BLaER1 treated with 17β-estradiol and CSF1 and Interleukin-3, amounts not matched to agents 10 nM and 100 nM (cell line): ENCODE measurements at regions not wholly inside any gene's neighbourhood (a gene's known extent, or its start where the extent isn't known, plus 50 kb on each side); places are given as distances from the start of the nearest gene placed in this dataset.

Experiments
- H3K27ac ChIP-seq, 11 experiments: shearing (Covaris generic); formaldehyde crosslinking; 2 replicates each; pipeline ENCODE4 v1.8.1; 2022
- H3K27me3 ChIP-seq, 11 experiments: shearing (Covaris generic); formaldehyde crosslinking; 2 replicates each; pipeline ENCODE4 v1.8.1; 2022
- H3K36me3 ChIP-seq, 11 experiments: shearing (Covaris generic); formaldehyde crosslinking; 2 replicates each; pipeline ENCODE4 v1.8.1; 2022
- H3K4me1 ChIP-seq, 10 experiments: shearing (Covaris generic); formaldehyde crosslinking; 2 replicates each; pipeline ENCODE4 v1.8.1; 2022
- H3K4me2 ChIP-seq, 11 experiments: shearing (Covaris generic); formaldehyde crosslinking; 2 replicates each; pipeline ENCODE4 v1.8.1; 2022
- H3K4me3 ChIP-seq, 10 experiments: shearing (Covaris generic); formaldehyde crosslinking; 2 replicates each; pipeline ENCODE4 v1.8.1; 2022
- H3K9ac ChIP-seq, 11 experiments: shearing (Covaris generic); formaldehyde crosslinking; 2 replicates each; pipeline ENCODE4 v1.8.1; 2022
- H3K9me3 ChIP-seq, 11 experiments: shearing (Covaris generic); formaldehyde crosslinking; replicated peaks in 1 of 11; 2 replicates each; pipeline ENCODE4 v1.8.1; 2022
- H4K20me1 ChIP-seq, 11 experiments: shearing (Covaris generic); formaldehyde crosslinking; 2 replicates each; pipeline ENCODE4 v1.8.1; 2022
- Cebpa-rat ChIP-seq, 11 experiments: shearing (Covaris generic); IDR thresholded peaks; 2 replicates each; pipeline ENCODE4 v1.8.1; 2022

DNA sequence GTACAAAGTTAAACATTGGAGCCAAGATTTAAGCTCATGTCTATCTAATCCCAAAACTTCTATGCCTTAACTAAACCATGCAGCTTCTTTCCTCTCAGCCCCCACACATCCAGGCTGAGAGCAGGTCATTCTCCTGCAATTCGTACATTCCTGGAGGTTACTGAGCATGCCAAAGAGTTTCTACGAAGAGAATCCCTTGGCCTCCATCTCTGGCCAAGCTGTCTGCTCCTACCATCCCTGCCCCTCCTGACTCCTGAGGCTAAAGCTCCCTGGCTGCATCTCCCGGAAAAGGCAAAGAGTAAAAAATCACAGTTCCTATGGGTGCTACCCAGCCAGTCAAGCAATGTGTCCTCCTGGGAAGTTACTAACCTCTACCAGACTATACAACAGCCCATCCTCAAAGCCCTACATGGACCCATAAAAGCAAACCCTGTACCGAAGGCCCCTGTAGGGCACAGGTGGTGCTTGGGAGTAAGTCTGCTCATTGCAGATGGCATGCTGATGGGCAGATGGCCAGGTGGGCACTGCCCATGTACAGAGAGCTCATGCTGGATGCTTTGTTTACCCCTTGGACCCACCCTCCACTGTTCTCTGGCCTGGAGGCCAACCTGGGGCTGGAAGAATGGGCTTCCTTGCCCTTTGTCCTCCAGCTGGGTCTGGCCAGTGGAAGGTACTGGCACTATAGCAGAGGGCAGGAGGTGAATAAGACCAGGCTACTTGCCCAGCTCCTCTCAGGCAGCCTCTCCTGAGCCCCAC lies 99.5 kb downstream of the TTC32 start:
- Histone ChIP-seq H3K36me3 (no peaks in the 10 kb centered on the region), H3K4me2 (no peak overlapping the region), H3K27me3 (no peaks in the 10 kb centered on the region), H3K9me3 (no peaks in the 10 kb centered on the region), H3K4me1 (no peaks in the 10 kb centered on the region), H4K20me1 (no peaks in the 10 kb centered on the region), H3K4me3 (no peak overlapping the region), H3K9ac (no peak overlapping the region), H3K27ac (no peak overlapping the region)
- no peak for TF ChIP-seq Cebpa-rat (IDR thresholded peaks at IDR 0.05)

GRCh38 chr2:19801367-19802080 lies 100.3 kb downstream of the TTC32 start:
- Histone ChIP-seq H3K36me3 (no peaks in the 10 kb centered on the region), H3K27me3 (no peaks in the 10 kb centered on the region), H3K27ac (no peak overlapping the region), H4K20me1 (no peaks in the 10 kb centered on the region), H3K4me3 (no peak overlapping the region), H3K9me3 (no peaks in the 10 kb centered on the region), H3K4me1 (no peaks in the 10 kb centered on the region), H3K9ac (no peak overlapping the region), H3K4me2 (no peak overlapping the region)
- TF ChIP-seq Cebpa-rat (IDR thresholded peaks at IDR 0.05): no peak

- no peaks in the 10 kb centered on the region for H4K20me1 ChIP-seq
- no peaks in the 10 kb centered on the region for H3K4me1 ChIP-seq
- H3K36me3 ChIP-seq: no peaks in the 10 kb centered on the region
- no peak overlapping the region for H3K4me3 ChIP-seq
- no peak overlapping the region for H3K9ac ChIP-seq
- H3K9me3 ChIP-seq: no peaks in the 10 kb centered on the region
- TF ChIP-seq Cebpa-rat (IDR thresholded peaks at IDR 0.05): no peak
- H3K27ac ChIP-seq: no peak overlapping the region
- H3K27me3 ChIP-seq: no peaks in the 10 kb centered on the region
- H3K4me2 ChIP-seq: no peak overlapping the region
Observed at GRCh38 chr2:19800796-19801195, 101.0 kb downstream of the TTC32 start.

DNA sequence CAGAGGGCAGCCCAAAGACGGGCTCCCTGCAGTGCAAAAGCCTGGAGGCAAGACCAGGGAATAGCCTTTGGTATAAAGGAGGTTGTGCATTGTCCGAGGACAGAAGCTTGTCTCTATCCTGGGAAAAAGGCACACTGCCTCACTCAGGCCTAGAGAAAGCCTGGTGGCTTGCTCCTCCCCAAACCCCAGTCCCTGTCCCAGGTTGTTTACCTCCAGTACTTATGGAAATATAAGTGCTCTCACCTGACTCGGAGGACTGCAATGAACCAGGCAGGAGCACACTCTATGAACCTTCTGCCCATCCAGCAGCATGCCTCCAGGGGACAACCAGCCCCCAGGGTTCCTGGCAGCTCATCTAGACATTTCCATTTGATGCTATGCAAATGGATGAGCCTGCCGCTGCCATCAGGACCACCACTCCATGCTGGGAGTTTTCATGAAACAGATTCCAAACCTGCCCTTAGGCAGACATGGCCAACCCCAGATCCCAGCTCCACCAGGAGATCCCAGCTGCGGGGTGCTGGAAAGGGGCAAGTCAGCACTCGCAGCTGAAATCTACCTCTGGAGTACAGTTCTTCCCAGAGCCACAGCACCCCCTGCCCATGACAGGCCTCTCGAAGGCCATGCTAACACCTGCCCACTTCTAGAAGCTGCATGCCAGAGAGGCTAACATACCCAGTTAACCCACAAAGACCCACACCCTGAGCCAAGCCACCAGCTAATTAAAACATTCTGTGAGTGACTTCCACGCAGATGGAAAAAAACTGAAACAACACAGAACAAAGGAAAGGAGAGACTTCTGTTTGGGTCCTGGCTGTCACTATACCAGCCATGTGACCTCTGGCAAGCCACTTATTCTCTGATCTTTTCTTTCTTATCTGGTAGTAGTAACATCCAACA lies 101.7 kb downstream of the TTC32 start:
- Histone ChIP-seq H3K4me2 (no peak overlapping the region), H3K27me3 (no peaks in the 10 kb centered on the region), H3K9me3 (no peaks in the 10 kb centered on the region), H3K36me3 (no peaks in the 10 kb centered on the region), H3K9ac (no peak overlapping the region), H3K27ac (no peak overlapping the region), H4K20me1 (no peaks in the 10 kb centered on the region), H3K4me1 (no peaks in the 10 kb centered on the region), H3K4me3 (no peak overlapping the region)
- TF ChIP-seq Cebpa-rat (IDR thresholded peaks at IDR 0.05): no peak

DNA sequence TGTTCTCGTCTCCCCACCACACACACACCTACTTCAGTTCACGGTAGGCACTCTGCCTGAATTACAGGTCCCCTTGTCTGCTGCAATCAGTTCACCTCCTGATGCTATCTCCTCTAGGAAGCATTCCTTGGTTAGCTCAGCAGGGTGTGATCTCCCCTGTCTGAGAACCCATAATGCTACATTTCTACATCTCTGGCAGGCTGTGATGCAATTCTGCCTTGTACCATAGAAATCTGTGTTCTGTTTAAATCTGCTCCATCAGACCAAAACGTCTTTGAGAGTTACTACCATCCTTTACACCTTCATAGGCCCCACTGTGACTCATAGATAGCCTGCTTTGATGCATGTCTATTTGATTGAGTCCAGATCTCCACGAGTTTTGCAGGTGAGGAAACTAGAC lies 103.9 kb downstream of the TTC32 start:
- no peak overlapping the region for H3K27ac ChIP-seq
- H3K9me3 ChIP-seq: no peaks in the 10 kb centered on the region
- H3K4me2 ChIP-seq: no peak overlapping the region
- no peaks in the 10 kb centered on the region for H3K36me3 ChIP-seq
- TF ChIP-seq Cebpa-rat (IDR thresholded peaks at IDR 0.05): no peak
- H3K4me1 ChIP-seq: no peaks in the 10 kb centered on the region
- no peaks in the 10 kb centered on the region for H3K27me3 ChIP-seq
- no peak overlapping the region for H3K4me3 ChIP-seq
- no peak overlapping the region for H3K9ac ChIP-seq
- H4K20me1 ChIP-seq: no peaks in the 10 kb centered on the region

GRCh38 chr2:19797243-19797810 lies 104.5 kb downstream of the TTC32 start:
- no peaks in the 10 kb centered on the region for H3K4me1 ChIP-seq
- no peaks in the 10 kb centered on the region for H3K36me3 ChIP-seq
- H3K27me3 ChIP-seq: no peaks in the 10 kb centered on the region
- H3K9me3 ChIP-seq: no peaks in the 10 kb centered on the region
- no peak for TF ChIP-seq Cebpa-rat (IDR thresholded peaks at IDR 0.05)
- no peaks in the 10 kb centered on the region for H4K20me1 ChIP-seq
- no peak overlapping the region for H3K4me2 ChIP-seq
- no peak overlapping the region for H3K9ac ChIP-seq
- H3K27ac ChIP-seq: no peak overlapping the region
- H3K4me3 ChIP-seq: no peak overlapping the region

DNA sequence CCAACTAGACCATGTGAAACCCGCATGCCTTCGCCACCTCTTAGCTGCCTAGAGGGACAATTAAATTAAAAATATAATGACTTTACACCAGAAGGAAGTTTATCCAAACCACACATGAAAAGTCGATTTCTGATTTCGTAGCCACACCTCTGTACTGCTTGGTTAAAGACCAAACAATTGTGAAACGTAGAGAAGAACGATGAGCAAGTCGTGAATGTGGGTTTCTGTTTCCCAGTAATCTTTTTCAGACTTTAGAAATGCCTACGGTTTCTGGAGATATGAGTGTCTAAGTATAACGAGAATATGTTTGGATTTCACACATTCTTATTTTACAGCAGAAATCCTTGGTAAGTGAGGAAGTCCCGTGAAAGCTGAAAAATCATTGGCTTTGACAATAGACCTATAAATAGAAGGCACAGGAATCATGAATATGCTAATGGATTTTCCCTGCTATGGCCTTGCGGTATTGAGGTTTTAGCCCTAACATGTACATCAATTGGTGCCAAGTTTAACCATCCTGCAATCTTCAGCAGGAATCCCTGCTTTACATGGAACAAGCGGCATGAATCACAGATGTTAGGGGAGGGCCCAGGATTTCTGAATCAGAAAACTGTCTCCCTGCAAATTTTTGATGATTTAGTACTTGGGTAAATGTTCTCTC lies 105.6 kb downstream of the TTC32 start:
- Histone ChIP-seq H3K4me2 (no peak overlapping the region), H3K27ac (no peak overlapping the region), H3K4me3 (no peak overlapping the region), H3K9me3 (no peaks in the 10 kb centered on the region), H3K27me3 (no peaks in the 10 kb centered on the region), H3K9ac (no peak overlapping the region), H4K20me1 (no peaks in the 10 kb centered on the region), H3K36me3 (no peaks in the 10 kb centered on the region), H3K4me1 (no peaks in the 10 kb centered on the region)
- TF ChIP-seq Cebpa-rat (IDR thresholded peaks at IDR 0.05): no peak

DNA sequence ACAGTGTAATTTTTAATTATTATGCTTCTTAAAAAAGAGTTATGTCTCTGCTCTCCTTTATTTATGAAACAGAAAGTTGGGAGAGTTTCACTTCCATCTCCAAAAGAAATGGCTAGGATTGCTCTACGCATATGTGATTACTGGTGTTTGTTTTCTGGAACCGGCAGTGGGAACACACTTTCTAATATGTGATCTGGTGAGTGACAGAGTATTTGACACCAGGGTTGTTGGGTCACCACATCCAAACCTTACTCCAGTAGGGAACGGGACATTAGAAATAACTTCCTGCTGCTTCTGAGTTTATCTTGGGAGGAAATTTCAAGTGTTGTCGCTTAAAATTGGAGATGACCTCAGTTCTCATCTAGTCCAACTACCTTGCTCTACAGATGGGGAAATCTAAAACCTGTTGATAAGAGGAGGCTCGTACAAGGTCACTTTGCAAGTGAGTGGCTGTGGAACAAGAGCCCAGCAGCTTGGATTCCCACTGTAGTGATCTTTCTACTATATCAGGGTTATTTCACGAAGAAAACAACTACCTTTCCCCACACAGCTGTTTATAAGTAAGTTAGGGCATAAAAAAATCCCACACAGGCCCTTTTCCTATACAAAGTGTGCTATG lies 108.5 kb downstream of the TTC32 start:
- H3K27ac ChIP-seq: no peak overlapping the region
- H3K4me3 ChIP-seq: no peak overlapping the region
- no peak overlapping the region for H3K4me2 ChIP-seq
- H3K36me3 ChIP-seq: no peaks in the 10 kb centered on the region
- H3K9ac ChIP-seq: no peak overlapping the region
- H3K9me3 ChIP-seq: no peaks in the 10 kb centered on the region
- no peaks in the 10 kb centered on the region for H3K27me3 ChIP-seq
- no peak for TF ChIP-seq Cebpa-rat (IDR thresholded peaks at IDR 0.05)
- no peaks in the 10 kb centered on the region for H3K4me1 ChIP-seq
- H4K20me1 ChIP-seq: no peaks in the 10 kb centered on the region
